Fibroblast of skin of right quadriceps (primary cell): ENCODE measurements at regions not wholly inside any gene's neighbourhood (a gene's known extent, or its start where the extent isn't known, plus 50 kb on each side); places are given as distances from the start of the nearest gene placed in this dataset.
"Not testable (repeated sequence)": the region's sequence is repeated elsewhere in the genome, so short reads cannot be mapped to it uniquely, and the experiment has no call there.

Experiments used
- DNase-seq: peaks from one replicate; pipeline ENCODE4 v3.0.0-alpha.2; 2013

DNA sequence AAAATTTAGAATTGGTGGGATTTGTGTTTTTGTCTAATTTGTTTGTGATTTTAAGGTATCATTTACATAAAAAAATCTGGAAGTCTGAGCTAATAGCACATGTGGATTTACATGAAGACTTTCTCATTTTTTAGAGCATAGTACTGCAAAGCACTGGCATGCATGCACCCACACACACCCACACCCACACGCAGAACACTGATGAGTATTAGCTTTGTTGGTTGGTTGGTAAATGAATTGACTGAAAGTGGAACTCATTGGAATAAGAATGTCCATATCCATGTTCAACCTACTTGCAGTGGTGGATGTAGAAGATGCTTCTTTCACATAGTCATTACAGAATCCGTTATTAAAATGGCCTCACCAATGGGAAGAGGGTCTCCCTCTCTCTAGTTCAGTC lies 475.8 kb downstream of the PLCL1 start:
- DNase-seq: no peak

DNA sequence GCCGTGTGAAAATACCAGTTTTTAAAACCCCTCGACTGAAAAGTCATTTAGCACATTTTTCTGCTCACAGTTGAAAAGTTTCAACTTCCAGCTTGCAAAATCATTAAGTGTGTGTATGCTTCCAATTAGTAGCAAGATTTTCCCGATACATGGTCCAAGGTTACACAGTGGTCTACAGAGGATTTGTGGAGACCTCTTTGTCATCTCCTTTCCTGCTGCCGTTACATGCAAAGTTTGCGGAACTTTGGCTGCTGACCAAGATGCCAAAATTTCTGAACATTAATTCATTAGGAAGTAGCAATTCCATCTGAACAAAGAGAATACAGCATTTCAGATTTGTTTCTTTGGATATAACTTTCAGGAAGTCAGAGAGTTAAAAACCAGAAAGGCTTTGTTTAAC lies 474.6 kb downstream of the PLCL1 start:
- DNase-seq: peak; percentile 56

DNA sequence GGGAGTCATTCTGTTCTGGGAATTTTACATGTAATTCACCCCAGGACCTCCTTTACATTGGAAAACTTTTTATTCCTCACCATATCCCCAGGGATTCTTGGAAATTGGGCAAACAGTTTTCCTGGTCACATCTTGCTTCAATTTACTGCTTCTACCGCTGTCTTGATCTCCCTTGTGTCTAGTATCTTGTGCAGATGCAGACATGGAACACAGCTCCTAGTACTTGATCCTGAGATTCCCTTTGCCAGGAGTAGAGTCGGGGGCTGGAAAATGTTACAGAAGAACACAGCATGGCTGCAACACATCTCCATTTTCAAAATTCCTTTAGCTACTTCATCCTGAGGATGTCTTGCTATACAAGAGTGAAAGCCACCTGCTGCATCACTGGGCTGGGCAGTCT lies 472.8 kb downstream of the PLCL1 start:
- peak; percentile 10 for DNase-seq

DNA sequence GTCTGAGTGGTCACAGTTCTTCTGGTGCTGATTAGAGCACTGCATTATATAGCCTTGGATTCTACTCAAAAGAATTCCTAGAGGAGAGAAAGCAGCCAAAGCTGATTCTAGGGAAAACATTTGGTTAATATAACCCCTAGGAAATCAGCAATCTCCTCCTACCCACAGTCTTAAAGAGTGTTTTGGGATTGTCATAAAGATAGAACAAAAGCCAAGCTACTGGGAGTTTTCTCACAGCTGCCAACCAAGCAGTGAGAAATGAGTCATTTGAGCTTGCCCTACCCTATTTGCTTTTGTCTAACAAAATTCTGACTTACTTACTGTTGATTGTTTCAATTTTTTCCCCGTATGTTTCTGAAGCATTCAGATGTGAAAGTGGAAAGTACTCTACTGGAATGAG lies 469.3 kb downstream of the PLCL1 start:
- DNase-seq: peak; percentile 53

DNA sequence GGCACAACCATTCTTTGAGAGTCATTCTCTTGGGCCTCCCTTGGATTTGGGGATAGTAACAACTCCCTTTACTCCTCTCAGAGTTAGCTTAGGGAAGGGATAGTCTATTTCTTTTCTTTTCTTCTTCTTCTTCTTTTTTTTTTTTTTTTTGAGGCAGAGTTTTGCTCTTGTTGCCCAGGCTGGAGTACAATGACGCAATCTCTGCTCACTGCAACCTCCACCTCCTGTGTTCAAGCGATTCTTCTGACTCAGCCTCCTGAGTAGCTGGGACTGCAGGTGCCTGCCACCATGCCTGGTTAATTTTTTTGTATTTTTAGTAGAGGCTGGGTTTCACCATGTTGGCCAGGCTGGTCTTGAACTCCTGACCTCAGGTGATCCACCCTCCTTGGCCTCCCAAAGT lies 465.8 kb downstream of the PLCL1 start:
- not testable (repeated sequence) for DNase-seq

DNA sequence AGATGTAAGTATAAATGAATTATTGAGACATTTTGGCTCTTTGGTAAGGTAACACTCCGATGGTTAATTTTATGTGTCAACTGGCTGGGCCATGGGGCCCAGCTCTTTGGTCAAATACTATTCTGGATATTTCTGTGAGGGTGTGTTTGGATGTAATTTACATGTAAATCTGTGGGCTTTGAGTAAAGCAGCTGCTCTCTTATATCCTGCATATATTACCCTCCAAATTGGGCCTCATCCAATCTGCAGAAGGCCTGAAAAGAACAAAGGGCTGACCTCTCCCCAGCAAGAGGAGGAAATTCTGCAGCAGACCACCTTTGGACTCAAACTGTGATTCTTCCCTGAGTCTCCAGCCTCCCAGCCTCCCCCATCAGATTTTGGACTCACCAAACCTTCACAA lies 464.1 kb downstream of the PLCL1 start:
- no peak for DNase-seq

DNA sequence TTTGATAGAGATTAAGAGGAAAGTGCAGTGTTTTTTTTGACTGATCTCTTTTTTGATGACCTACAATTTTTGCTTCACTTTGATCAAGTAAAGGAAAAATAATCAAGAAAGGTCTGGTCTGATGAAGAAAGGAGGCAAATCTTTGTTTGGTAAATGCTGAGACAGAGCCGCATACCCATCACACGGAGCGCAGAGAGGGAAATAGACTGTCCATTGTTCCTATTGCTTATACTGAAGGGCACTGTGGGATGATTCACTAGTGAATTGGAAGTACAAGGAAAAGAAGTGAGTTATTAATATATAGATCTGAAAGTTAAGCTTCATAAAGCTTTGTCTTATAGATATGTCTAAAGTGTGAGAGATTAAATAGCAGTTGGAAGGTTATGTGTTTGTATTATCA lies 455.1 kb downstream of the PLCL1 start:
- DNase-seq: no peak

DNA sequence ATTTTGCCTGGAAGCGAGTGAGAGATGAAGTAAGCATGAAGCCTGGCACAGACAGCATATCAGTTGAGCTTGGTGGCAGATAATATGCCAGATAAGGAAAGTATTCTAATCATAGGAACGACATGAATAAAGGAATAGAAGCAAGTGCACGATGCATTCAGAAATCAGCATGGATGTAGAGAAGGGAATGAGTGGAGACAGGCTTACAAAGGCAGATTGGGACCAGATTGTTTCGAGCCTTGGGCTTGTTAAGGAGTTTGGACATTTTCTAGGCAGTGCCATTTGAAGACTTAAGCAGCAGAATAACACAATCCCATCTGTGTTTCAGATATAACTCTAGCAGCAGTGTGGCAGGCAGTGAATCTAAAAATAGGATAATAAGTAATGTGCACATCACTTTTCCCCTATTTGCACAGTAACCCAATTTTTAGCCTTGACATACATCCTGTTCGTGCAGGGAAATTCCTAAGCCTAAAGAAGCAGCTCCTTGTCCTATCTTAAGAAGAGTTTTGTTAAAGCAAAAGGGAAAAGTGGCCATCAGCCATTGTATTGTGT lies 450.2 kb downstream of the PLCL1 start:
- DNase-seq: no peak

DNA sequence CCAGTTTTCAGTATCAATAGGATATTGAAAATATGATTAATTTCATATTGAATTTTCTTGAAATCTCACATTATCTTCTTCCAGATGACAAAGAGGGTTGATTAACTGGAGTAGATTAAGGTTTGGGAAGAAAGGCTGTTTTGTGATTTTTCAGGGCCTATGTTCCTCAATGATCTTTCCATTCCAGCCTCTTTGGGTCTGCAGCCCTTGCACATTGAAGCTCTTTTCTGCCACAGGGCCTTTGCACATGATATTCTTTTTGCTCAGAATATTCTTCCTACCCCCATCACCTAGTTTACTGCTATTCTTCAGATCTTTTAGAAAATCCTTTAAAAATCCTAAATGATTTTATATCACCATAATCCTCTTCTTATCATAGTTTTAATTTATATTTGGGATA lies 449.6 kb downstream of the PLCL1 start:
- no peak for DNase-seq

DNA sequence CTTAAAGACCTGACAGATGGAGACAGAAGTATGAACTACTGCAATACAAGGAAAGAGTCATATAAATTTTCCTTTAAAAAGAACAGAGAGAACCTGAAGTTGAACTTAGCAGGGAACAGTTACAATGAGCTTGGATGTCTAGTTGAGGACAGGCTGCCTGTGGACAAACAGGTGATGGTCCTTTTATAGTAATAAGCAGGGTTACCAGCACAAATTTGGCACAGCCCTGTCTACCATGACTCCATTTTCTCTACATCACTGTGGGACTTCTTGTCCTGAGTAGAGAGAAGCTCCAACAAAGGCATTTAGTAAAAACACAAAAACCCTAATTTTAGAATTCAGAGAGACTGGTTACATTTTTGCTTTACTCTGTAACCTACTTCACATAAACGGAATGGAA lies 448.1 kb downstream of the PLCL1 start:
- DNase-seq: no peak

DNA sequence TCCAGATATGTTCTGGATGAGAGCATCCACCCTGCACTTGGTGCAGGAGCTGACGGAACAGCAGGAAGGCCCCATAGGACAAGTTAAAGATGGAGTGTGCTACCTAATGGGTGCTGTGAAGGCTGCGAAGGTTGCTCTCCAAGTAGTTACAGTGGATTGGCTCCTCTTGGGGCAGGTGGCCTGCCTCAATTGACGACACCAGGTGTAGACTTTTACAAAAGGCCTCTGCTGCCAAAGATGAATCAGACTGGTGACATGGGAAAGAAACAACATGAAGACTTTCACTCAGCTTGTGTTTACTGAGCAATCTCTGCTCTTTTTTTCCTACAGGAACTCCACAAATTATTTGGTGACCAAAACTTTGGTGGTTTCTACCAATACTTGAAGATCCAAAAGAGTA lies 437.7 kb downstream of the PLCL1 start:
- no peak for DNase-seq

DNA sequence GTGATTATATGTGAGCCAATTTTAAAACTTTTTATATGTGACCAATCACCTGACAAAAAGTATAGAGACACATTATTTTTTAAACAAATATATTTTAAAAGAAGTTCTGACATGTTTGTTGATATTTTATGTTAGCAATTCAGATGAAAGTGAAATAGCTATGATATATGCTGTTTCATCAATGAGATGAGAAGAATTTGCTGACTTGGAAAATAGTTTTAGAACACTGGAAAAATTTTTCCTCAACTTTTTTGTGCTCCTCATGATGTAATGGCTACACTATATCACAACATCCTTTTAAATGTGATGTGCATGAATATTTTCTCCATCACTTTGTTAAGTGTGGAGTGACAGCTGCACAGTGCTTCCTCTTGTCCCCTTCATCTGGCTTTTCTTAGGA lies 434.0 kb downstream of the PLCL1 start:
- no peak for DNase-seq

DNA sequence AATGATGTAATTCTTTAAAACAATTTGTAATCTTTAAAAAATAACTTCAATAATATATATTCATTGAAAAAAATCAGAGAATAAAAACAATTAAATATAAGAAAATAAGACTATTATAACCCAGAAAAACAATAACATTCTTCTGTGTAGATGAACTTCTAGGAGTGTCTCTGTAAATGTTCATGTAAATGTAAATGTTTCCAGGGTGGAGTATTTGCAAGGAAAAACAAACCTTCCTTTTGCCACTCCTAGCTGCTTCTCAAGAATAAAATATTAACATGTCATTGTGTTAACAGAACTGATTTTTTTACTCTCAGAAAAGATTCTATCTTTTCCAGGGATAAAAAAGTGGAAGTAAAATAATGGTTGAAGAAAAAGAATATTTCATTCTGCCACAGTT lies 431.9 kb downstream of the PLCL1 start:
- DNase-seq: no peak

DNA sequence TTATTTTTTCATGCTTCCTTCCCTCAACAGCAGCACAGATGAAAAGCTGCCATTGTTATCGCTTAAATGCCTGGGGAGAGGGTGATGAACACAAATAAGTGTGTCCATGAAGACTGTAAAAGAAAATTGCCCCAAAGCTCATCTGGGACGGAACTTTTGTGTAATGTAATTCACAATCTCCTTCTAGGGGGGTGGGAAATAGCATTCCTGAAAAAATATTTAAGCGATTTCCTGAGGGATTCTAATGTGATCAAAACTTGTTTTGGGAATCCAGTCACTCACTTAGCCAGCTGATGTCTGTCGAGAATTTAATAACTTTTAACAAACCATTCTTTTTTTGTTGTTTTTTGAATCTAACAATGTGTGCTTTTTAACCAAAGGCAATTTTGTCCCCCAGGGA lies 427.9 kb downstream of the PLCL1 start:
- no peak for DNase-seq

DNA sequence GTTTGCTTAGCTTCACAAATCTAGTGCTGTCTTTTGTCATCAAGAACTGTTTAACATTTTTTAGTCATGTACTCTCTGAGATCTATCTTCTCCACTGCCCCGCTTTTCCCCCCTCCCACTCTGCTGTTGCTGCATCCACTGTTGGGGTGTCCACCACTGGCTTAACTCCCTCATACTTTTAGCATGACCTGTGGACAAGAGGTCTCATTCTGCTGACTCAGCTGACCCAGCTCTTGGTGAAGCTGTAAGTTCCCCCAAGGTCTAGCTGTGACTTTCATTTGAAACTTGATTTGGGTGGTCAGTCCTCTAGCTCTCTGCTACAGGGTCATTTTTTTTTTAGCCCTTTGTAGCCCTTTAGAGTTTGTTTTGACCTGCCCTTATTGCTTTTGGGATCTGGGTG lies 427.2 kb downstream of the PLCL1 start:
- no peak for DNase-seq

DNA sequence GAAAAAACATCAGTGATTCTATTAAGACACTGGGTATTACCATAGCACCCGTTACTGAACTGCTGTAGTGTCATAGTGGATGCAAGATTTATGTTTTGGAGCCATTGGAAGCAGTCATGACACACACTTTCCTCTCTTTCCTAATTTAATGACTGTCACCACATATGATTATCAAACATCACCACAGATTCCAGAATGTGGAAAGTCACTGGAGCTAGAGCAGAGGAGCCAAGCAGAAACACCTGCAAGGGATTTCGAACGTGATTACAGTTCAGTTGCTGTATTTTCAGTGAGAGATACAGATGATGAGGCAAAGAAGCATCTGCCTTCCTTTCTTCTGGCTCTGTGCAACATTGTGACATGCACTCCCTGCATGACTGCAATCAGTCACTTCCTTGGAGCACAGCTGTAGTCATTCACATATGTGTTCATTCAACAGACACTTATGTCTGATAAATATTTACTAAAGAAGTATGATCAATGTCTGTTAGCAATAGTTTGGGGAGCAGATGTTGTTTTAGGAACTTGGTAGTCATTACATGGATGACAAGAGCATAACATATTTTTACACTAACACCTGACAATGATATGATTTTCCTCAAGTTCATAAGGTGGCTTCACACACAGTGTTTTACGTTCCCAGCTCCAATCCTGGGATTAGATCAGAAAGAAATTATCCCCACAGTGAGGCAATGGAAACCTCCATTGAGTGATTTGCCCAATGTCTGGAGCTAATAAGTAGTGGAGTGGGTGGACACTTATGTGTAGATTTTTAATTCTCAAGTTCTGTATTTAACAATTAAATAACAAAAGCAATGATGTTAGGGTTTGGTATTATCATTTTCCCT lies 416.6 kb downstream of the PLCL1 start:
- DNase-seq: no peak

DNA sequence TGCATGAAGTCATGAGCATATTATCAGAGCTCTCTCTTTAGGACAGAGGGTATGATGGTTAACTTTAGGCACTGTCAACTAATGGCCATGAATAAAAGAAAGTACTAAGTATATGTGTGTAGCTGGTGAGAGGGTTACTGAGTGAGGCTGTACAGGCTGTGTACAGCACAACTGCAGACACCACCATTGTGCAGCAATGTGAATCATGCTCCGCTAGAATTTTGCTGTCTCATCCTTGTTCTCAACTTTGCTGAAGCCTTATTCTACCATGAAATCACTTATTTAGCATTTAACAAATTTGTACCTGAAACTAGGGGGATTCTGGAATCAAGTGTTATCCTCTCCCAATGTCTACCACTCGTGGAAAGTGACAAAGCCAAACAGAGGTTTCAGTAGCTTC lies 414.9 kb downstream of the PLCL1 start:
- no peak for DNase-seq

DNA sequence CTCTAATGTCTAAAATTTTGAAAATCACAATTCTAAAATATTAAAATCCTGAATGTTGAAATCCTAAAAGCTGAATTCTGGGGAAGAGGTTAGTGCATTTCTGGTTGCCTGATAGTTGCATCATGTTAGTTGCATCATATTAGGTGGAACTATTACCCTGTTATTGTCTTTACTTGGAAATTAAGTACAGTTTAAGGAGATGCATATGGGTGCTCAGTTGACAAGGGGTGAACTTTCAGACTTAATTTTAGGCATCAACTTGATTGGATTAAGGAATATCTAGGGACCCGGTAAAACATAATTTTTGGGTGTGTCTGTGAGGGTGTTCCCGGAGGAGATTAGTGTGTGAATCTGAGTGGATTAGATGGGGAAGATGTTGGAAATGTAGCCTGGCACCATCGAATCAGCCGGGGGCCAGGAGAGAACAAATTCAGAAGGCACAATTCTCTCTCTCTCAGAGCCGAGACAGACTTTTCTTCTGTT lies 409.8 kb downstream of the PLCL1 start:
- peak; percentile 46 for DNase-seq

DNA sequence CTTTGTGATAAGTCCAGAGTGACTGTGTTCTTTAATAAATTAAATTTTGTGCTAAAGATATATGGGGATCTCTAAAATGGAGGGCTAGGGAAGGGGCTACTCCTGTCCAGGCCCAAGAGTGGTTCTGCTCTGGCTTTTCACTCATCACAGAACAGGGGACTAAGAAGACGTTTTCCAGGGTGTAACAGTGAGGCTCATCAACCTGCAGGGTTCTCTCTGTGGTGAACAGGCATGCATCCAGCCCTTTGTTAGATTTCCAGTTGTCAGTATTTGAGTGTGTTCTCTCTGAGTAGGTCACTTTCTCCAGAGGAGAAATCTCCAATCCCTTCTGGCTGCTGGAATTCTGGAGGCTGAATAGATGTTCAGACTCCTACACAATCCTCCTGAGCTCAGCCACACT lies 408.9 kb downstream of the PLCL1 start:
- DNase-seq: no peak

DNA sequence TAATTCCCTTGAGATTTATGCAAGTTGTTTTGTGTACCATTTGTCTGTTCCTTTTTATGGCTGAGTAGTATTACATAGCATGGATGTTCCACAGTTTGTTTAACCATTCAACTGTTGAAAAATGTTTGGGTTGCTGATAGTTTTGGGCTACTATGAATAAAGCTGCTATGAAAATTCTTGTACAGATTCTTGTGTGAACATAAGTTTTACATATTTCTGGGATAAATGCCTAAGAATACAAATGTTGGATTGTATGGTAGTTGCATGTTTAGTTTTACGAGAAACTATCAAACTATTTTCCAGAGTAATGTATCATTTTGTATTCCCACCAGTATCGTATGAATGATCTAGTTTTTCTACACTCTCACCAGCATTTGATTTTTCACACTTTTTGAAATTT lies 407.3 kb downstream of the PLCL1 start:
- DNase-seq: no peak

DNA sequence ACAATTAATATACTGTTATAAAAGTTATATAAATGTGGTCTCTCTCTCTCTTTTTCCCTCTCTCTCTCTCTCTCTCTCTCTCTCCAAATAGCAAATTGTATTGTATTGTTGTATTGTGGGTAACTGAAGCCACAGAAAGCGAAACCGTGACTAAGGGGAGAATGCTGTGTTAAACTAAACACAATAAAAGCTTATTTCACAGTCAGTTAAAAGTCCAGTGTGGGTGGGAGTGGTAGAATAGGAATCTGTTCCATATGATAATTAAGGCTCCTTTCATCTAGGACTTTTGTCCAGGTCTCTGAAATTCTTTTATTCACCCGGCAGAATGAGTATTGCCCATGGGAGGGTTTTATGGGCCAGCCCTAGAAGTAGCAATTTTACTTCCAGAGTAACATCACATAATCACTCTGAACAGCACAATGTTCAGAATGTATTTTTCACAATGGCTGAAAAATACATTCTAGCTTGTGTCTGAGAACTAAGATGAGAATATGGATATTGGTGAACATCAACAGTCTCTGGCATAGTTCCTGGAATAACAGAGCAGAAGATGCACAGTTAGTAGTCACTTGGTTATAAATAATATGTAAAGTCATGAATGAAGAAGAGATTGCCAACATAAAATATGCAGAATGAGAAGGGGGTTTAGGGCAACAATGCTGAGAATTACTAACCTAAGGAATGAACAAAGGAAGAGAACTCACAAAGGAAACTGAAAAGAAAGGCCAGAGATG lies 399.1 kb downstream of the PLCL1 start:
- DNase-seq: no peak
